Smooth muscle cell (in vitro differentiated cells): ENCODE measurements at regions not wholly inside any gene's neighbourhood (a gene's known extent, or its start where the extent isn't known, plus 50 kb on each side); places are given as distances from the start of the nearest gene placed in this dataset.
A peak's percentile ranks its signal among the peaks of the same experiment; 100 is the strongest.

Experiments used
- DNase-seq: peaks from one replicate; lab custom pipeline; 2025; ENCODE audit not compliant: unreplicated experiment; lab: John Stamatoyannopoulos, UW
- H2AFZ ChIP-seq: fragments of 200-600 bp; sonication (generic); 2 replicates; pipeline ENCODE4 v1.6.0; 2016; ENCODE audit warnings: antibody characterized with exemption, low read depth, mild to moderate bottlenecking
- H3F3A ChIP-seq: fragments of 200-600 bp; sonication (generic); 2 replicates; pipeline ENCODE4 v1.6.0; 2017; ENCODE audit warnings: antibody characterized with exemption, low read depth
- H3K27ac ChIP-seq: fragments of 200-600 bp; sonication (generic); 2 replicates; pipeline ENCODE4 v1.5.1; 2016; ENCODE audit warnings: low read depth, mild to moderate bottlenecking
- H3K27me3 ChIP-seq: fragments of 200-600 bp; sonication (generic); 2 replicates; pipeline ENCODE4 v1.6.1; 2016; ENCODE audit warnings: low read depth, mild to moderate bottlenecking
- H3K36me3 ChIP-seq: fragments of 200-600 bp; sonication (generic); 2 replicates; pipeline ENCODE4 v1.5.1; 2016; ENCODE audit warnings: low read depth
- H3K4me1 ChIP-seq: fragments of 200-600 bp; sonication (generic); 2 replicates; pipeline ENCODE4 v1.5.1; 2016; ENCODE audit warnings: low read depth
- H3K4me2 ChIP-seq: fragments of 200-600 bp; sonication (generic); 2 replicates; pipeline ENCODE4 v1.6.0; 2016; ENCODE audit warnings: mild to moderate bottlenecking
- H3K4me3 ChIP-seq: fragments of 200-600 bp; sonication (generic); 2 replicates; pipeline ENCODE4 v1.5.1; 2016; ENCODE audit warnings: mild to moderate bottlenecking
- H3K79me2 ChIP-seq: fragments of 200-600 bp; sonication (generic); 2 replicates; pipeline ENCODE4 v1.6.0; 2016; ENCODE audit warnings: low read depth, mild to moderate bottlenecking
- H3K9ac ChIP-seq: fragments of 200-600 bp; sonication (generic); 2 replicates; pipeline ENCODE4 v1.6.0; 2016; ENCODE audit warnings: low read depth
- H3K9me3 ChIP-seq: fragments of 200-600 bp; sonication (generic); replicated peaks from 2 replicates; pipeline ENCODE4 v1.5.1; 2016; ENCODE audit warnings: low read depth
- H4K20me1 ChIP-seq: fragments of 200-600 bp; sonication (generic); 2 replicates; pipeline ENCODE4 v1.6.0; 2016; ENCODE audit warnings: low read depth
- WGBS: methylation state at CpG from one replicate; pipeline ENCODE4 v1.1.7; 2016; ENCODE audit warnings: low lambda C conversion rate; 5-methylcytosine and 5-hydroxymethylcytosine counted together
- TF ChIP-seq, protein P1 (sequence below): fragments of 200-600 bp; sonication (generic); IDR thresholded peaks from 2 replicates; pipeline ENCODE4 v1.5.1; 2017; ENCODE audit warnings: borderline replicate concordance, mild to moderate bottlenecking, antibody characterized with exemption; ENCODE audit not compliant: insufficient read depth, poor library complexity, severe bottlenecking

DNA sequence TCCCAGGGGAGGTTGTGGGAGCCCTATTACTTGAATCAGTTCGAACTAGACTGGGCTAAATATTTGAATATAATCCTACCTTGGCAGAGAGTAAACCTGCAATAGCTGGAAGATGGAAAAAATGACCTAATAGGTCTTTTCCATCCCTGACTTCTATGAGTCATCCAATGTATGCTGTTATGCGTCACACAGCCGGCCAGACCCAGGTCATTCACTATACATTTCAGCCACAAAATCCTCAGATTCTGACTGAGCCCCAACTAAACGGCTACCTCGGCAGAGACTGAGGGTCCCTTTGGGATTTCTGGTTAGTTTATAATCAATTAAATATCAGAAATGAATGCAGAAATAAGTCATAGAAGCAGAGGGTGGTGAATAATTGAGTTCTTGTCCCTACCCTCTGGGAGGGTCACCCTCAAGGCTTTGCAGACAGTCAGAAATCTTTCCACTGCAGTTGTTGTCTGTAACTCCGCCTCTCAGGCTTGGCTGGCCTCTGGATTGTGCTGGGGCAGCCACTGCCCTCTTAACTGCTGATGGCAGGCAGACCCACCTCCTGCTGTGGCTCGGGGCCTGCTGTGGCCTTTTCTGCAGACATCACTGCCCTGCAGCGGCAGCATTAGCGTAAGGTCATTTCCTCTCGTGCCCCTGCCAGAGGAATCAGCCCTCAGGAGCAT lies 240.5 kb downstream of the TGFB2 start:
- Histone ChIP-seq H3K27ac (peak overlapping the region; percentile 96), H3K4me2 (peak overlapping the region; percentile 69), H3K79me2 (no peaks in the 10 kb centered on the region), H3K27me3 (no peaks in the 10 kb centered on the region), H3K36me3 (peaks cover 4% of the 10 kb centered on the region), H3K4me1 (peaks cover 19% of the 10 kb centered on the region), H3F3A (peaks cover 21% of the 10 kb centered on the region), H3K9ac (peak overlapping the region; percentile 71), H3K4me3 (no peak overlapping the region), H2AFZ (peak overlapping the region; percentile 47), H4K20me1 (no peaks in the 10 kb centered on the region), H3K9me3 (no peaks in the 10 kb centered on the region)
- peak; percentile 19 for DNase-seq
- WGBS: 4% methylated on average over 10 of the region's 10 CpGs
- TF ChIP-seq, protein P1, sequence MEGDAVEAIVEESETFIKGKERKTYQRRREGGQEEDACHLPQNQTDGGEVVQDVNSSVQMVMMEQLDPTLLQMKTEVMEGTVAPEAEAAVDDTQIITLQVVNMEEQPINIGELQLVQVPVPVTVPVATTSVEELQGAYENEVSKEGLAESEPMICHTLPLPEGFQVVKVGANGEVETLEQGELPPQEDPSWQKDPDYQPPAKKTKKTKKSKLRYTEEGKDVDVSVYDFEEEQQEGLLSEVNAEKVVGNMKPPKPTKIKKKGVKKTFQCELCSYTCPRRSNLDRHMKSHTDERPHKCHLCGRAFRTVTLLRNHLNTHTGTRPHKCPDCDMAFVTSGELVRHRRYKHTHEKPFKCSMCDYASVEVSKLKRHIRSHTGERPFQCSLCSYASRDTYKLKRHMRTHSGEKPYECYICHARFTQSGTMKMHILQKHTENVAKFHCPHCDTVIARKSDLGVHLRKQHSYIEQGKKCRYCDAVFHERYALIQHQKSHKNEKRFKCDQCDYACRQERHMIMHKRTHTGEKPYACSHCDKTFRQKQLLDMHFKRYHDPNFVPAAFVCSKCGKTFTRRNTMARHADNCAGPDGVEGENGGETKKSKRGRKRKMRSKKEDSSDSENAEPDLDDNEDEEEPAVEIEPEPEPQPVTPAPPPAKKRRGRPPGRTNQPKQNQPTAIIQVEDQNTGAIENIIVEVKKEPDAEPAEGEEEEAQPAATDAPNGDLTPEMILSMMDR: no peak

- Histone ChIP-seq H3K9ac (no peak overlapping the region), H3K27me3 (no peaks in the 10 kb centered on the region), H3K4me1 (peaks cover 19% of the 10 kb centered on the region), H3F3A (peaks cover 21% of the 10 kb centered on the region), H4K20me1 (no peaks in the 10 kb centered on the region), H3K36me3 (no peaks in the 10 kb centered on the region), H3K9me3 (no peaks in the 10 kb centered on the region), H3K4me3 (no peak overlapping the region), H3K79me2 (no peaks in the 10 kb centered on the region), H3K4me2 (peak overlapping the region; percentile 21), H2AFZ (no peak overlapping the region), H3K27ac (peak overlapping the region; percentile 96)
- DNase-seq: no peak
- TF ChIP-seq, protein P1: no peak
- WGBS: 10% methylated on average over 2 of the region's 2 CpGs
Measured at GRCh38 chr1:218587900-218588299, 242.8 kb downstream of the TGFB2 start.

DNA sequence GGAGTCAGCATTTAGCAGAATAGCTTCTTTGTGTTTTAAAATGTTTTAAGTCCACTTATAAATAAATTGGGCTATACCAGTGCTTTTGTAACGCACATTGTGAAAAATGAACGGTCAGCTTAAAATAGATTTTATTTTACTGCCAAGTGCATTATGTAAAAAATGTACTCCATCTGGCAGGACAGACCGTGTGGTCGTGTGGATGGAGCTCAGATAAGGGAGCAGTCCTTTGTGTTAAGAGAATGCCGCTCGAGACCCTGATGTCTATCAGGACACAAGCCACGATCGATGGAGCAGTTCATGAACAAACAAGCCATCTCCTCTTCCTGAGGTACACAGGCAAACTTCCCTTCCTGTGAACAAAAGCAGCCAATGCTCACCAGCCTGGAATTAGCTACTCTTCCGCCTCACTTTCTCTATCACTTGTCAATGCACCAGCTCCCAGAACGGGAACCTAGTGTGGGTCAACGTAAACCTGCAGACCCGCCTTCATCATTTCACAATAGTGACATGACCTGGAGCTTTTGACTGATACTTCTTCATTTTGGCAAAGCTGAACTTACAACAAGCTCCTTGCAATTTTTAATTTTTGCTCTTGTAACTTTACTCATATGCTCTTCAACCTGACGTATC lies 243.5 kb downstream of the TGFB2 start:
- Histone ChIP-seq H3K4me1 (peaks cover 19% of the 10 kb centered on the region), H3K4me2 (peak overlapping the region; percentile 21), H4K20me1 (no peaks in the 10 kb centered on the region), H3F3A (peaks cover 21% of the 10 kb centered on the region), H3K36me3 (no peaks in the 10 kb centered on the region), H3K9ac (no peak overlapping the region), H3K4me3 (no peak overlapping the region), H3K27ac (peak overlapping the region; percentile 96), H2AFZ (no peak overlapping the region), H3K79me2 (no peaks in the 10 kb centered on the region), H3K9me3 (no peaks in the 10 kb centered on the region), H3K27me3 (no peaks in the 10 kb centered on the region)
- TF ChIP-seq, protein P1: no peak
- no peak for DNase-seq
- 74% methylated on average over 13 of the region's 13 CpGs for WGBS
